ENCODE measurements at regions not wholly inside any gene's neighbourhood (a gene's known extent, or its start where the extent isn't known, plus 50 kb on each side); places are given as distances from the start of the nearest gene placed in this dataset.

DNA sequence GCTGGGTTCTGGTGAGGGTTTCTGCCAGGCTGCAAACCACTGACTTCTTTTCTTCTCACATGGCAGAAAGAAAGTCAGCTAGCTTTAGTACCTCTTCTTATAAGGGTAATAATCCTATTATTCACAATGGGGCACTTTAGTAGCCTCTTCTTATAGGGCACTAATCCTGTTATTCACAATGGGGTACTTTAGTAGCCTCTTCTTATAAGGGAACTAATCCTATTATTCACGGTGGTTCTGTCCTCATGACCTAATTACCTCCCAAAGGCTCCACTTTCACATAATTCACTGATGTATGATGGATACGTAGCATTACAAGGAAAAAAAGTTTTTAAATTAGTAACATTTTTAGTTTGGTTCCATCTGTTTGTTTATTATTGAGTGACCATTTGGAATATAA lies 671.3 kb downstream of the NSUN3 start:
- H4K20me1 ChIP-seq (ENCODE audit: control insufficient read depth, insufficient read depth, low read depth, low read length), result no peaks in the 10 kb centered on the region
- no peaks in the 10 kb centered on the region for H3K9me3 ChIP-seq (ENCODE audit: control insufficient read depth, insufficient read depth, low read length)
- H3K9me2 ChIP-seq (replicated peaks; ENCODE audit: control insufficient read depth, low read length), result no peaks in the 10 kb centered on the region
- no peak overlapping the region for H3K27ac ChIP-seq (ENCODE audit: low read depth, low read length)
- no peaks in the 10 kb centered on the region for H3K79me2 ChIP-seq (ENCODE audit: control insufficient read depth, low read length)
- H3K4me3 ChIP-seq (ENCODE audit: low read length), result no peak overlapping the region
- H3K4me1 ChIP-seq (ENCODE audit: control insufficient read depth, low read length), result no peaks in the 10 kb centered on the region
- H3F3A ChIP-seq (ENCODE audit: control insufficient read depth, insufficient read depth), result no peaks in the 10 kb centered on the region
- TF ChIP-seq, protein P1, sequence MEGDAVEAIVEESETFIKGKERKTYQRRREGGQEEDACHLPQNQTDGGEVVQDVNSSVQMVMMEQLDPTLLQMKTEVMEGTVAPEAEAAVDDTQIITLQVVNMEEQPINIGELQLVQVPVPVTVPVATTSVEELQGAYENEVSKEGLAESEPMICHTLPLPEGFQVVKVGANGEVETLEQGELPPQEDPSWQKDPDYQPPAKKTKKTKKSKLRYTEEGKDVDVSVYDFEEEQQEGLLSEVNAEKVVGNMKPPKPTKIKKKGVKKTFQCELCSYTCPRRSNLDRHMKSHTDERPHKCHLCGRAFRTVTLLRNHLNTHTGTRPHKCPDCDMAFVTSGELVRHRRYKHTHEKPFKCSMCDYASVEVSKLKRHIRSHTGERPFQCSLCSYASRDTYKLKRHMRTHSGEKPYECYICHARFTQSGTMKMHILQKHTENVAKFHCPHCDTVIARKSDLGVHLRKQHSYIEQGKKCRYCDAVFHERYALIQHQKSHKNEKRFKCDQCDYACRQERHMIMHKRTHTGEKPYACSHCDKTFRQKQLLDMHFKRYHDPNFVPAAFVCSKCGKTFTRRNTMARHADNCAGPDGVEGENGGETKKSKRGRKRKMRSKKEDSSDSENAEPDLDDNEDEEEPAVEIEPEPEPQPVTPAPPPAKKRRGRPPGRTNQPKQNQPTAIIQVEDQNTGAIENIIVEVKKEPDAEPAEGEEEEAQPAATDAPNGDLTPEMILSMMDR (IDR thresholded peaks at IDR 0.05; ENCODE audit: low read depth, low read length, poor library complexity, severe bottlenecking), result no peak
- no peak for TF ChIP-seq EZH2phosphoT487 (IDR thresholded peaks at IDR 0.05; ENCODE audit: borderline replicate concordance, low read length)
- no peak overlapping the region for H3K4me2 ChIP-seq (ENCODE audit: low read length)
- H3K27me3 ChIP-seq (ENCODE audit: control insufficient read depth, low read length), result no peaks in the 10 kb centered on the region
- no peaks in the 10 kb centered on the region for H3K36me3 ChIP-seq (ENCODE audit: control insufficient read depth, low read length)

DNA sequence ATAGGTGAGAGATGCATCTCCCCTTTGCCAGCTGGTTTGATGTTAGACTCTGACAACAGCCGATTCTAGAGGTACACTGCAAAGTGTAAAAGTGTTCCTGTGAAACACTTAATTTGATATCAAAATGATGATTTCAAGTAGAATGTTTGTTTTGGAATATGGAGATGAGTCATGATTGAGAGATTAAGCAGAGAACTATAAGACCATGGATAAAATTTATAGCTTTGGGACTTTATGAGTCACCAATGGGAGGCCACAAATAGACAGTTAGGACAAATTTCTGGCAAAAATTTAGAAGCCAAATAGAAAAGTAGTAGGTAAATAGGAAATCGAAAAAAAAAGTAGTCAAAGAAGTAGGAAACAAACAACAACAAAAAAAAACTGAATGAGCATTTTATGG lies 672.5 kb downstream of the NSUN3 start:
- no peak overlapping the region for H3K4me2 ChIP-seq (ENCODE audit: low read length)
- no peaks in the 10 kb centered on the region for H3K27me3 ChIP-seq (ENCODE audit: control insufficient read depth, low read length)
- no peaks in the 10 kb centered on the region for H3K36me3 ChIP-seq (ENCODE audit: control insufficient read depth, low read length)
- H4K20me1 ChIP-seq (ENCODE audit: control insufficient read depth, insufficient read depth, low read depth, low read length), result no peaks in the 10 kb centered on the region
- no peak overlapping the region for H3K27ac ChIP-seq (ENCODE audit: low read depth, low read length)
- no peaks in the 10 kb centered on the region for H3K79me2 ChIP-seq (ENCODE audit: control insufficient read depth, low read length)
- H3F3A ChIP-seq (ENCODE audit: control insufficient read depth, insufficient read depth), result no peaks in the 10 kb centered on the region
- H3K4me1 ChIP-seq (ENCODE audit: control insufficient read depth, low read length), result no peaks in the 10 kb centered on the region
- TF ChIP-seq EZH2phosphoT487 (IDR thresholded peaks at IDR 0.05; ENCODE audit: borderline replicate concordance, low read length), result no peak
- TF ChIP-seq, protein P1 (IDR thresholded peaks at IDR 0.05; ENCODE audit: low read depth, low read length, poor library complexity, severe bottlenecking), result no peak
- no peaks in the 10 kb centered on the region for H3K9me3 ChIP-seq (ENCODE audit: control insufficient read depth, insufficient read depth, low read length)
- no peaks in the 10 kb centered on the region for H3K9me2 ChIP-seq (replicated peaks; ENCODE audit: control insufficient read depth, low read length)
- H3K4me3 ChIP-seq (ENCODE audit: low read length), result no peak overlapping the region

DNA sequence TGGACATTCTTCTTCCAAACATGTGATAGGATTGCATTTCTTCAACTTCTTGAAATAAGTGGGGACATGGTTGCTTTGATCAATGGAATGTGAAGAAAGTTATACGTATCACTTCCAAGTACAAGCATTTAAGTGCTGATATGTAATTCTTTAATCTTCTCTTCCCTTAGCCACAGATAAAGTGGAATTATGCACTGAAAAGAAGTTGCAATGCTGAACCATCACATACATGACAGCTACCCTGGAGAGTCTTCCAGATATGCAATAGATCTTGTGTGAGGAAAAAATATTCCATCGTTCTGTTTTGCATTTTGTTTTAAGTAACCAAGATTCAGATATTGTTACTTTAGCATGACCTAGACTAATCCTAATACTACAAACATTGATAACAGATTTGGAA lies 674.3 kb downstream of the NSUN3 start:
- H3K4me2 ChIP-seq (ENCODE audit: low read length), result no peak overlapping the region
- H3F3A ChIP-seq (ENCODE audit: control insufficient read depth, insufficient read depth), result no peaks in the 10 kb centered on the region
- H3K79me2 ChIP-seq (ENCODE audit: control insufficient read depth, low read length), result no peaks in the 10 kb centered on the region
- TF ChIP-seq EZH2phosphoT487 (IDR thresholded peaks at IDR 0.05; ENCODE audit: borderline replicate concordance, low read length), result no peak
- TF ChIP-seq, protein P1 (IDR thresholded peaks at IDR 0.05; ENCODE audit: low read depth, low read length, poor library complexity, severe bottlenecking), result no peak
- H3K4me3 ChIP-seq (ENCODE audit: low read length), result no peak overlapping the region
- H3K4me1 ChIP-seq (ENCODE audit: control insufficient read depth, low read length), result no peaks in the 10 kb centered on the region
- no peaks in the 10 kb centered on the region for H3K9me2 ChIP-seq (replicated peaks; ENCODE audit: control insufficient read depth, low read length)
- H3K9me3 ChIP-seq (ENCODE audit: control insufficient read depth, insufficient read depth, low read length), result no peaks in the 10 kb centered on the region
- H3K36me3 ChIP-seq (ENCODE audit: control insufficient read depth, low read length), result no peaks in the 10 kb centered on the region
- no peaks in the 10 kb centered on the region for H4K20me1 ChIP-seq (ENCODE audit: control insufficient read depth, insufficient read depth, low read depth, low read length)
- no peak overlapping the region for H3K27ac ChIP-seq (ENCODE audit: low read depth, low read length)
- no peaks in the 10 kb centered on the region for H3K27me3 ChIP-seq (ENCODE audit: control insufficient read depth, low read length)

DNA sequence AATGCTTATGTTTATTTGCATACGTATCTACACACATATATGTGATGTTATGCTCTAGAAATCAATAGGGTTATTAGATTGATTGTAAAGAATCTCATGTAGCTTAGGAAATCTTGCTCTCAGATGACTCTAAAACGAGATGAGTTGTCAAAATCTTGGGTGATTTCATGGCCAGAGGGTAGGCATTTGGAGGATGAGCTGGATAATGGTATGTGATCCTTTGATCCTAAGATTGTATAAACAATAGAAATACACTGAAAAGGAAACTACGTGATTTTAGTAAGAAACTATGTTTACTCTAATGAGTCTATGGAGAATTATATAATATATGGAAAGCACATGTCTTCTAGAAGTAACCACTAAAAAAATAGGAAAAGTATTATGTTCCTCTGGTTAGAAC lies 676.6 kb downstream of the NSUN3 start:
- Histone ChIP-seq H3K36me3 (ENCODE audit: control insufficient read depth, low read length) (no peaks in the 10 kb centered on the region), H3K27ac (ENCODE audit: low read depth, low read length) (no peak overlapping the region), H3F3A (ENCODE audit: control insufficient read depth, insufficient read depth) (no peaks in the 10 kb centered on the region), H3K9me3 (ENCODE audit: control insufficient read depth, insufficient read depth, low read length) (no peaks in the 10 kb centered on the region), H3K4me3 (ENCODE audit: low read length) (no peak overlapping the region), H3K4me1 (ENCODE audit: control insufficient read depth, low read length) (no peaks in the 10 kb centered on the region), H3K27me3 (ENCODE audit: control insufficient read depth, low read length) (no peaks in the 10 kb centered on the region), H3K79me2 (ENCODE audit: control insufficient read depth, low read length) (no peaks in the 10 kb centered on the region), H3K4me2 (ENCODE audit: low read length) (no peak overlapping the region), H4K20me1 (ENCODE audit: control insufficient read depth, insufficient read depth, low read depth, low read length) (no peaks in the 10 kb centered on the region), H3K9me2 (replicated peaks; ENCODE audit: control insufficient read depth, low read length) (no peaks in the 10 kb centered on the region)
- TF ChIP-seq, protein P1 (IDR thresholded peaks at IDR 0.05; ENCODE audit: low read depth, low read length, poor library complexity, severe bottlenecking), result no peak
- TF ChIP-seq EZH2phosphoT487 (IDR thresholded peaks at IDR 0.05; ENCODE audit: borderline replicate concordance, low read length), result no peak

All from DOHH2 (cell line).